B cell (primary cell): ENCODE measurements at regions not wholly inside any gene's neighbourhood (a gene's known extent, or its start where the extent isn't known, plus 50 kb on each side); places are given as distances from the start of the nearest gene placed in this dataset.

Source experiments
- EZH2 ChIP-seq: IDR thresholded peaks from 2 replicates; pipeline ENCODE4 v1.6.1; 2012; ENCODE audit warnings: borderline replicate concordance, low read depth, mild to moderate bottlenecking, moderate library complexity, low read length; ENCODE audit not compliant: insufficient read depth, poor library complexity, severe bottlenecking
- TF ChIP-seq, protein P1 (sequence below): fragments of 200-600 bp; IDR thresholded peaks from one replicate; pipeline ENCODE4 v1.8.0; 2022; ENCODE audit warnings: antibody characterized with exemption, mild to moderate bottlenecking

DNA sequence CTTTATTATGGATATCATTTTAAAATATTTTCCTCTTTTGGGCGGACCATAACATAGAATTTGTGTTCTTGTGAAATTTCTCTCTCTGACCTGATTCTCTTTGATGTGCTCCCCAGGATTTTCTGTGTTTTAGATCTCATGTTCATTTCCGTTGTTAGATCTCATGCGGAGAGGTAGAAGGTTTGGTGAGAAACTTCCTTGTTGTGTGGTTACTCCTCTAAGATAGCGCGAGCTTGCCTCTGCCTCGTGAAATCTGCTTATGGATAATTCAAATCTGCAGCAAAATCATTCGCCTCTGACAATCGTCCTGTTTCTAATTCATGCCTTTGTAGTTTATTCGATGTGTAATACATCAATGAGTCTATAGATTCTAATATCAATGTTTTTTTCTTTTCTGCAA lies 580.4 kb downstream of the USP25 start:
- TF ChIP-seq, protein P1, sequence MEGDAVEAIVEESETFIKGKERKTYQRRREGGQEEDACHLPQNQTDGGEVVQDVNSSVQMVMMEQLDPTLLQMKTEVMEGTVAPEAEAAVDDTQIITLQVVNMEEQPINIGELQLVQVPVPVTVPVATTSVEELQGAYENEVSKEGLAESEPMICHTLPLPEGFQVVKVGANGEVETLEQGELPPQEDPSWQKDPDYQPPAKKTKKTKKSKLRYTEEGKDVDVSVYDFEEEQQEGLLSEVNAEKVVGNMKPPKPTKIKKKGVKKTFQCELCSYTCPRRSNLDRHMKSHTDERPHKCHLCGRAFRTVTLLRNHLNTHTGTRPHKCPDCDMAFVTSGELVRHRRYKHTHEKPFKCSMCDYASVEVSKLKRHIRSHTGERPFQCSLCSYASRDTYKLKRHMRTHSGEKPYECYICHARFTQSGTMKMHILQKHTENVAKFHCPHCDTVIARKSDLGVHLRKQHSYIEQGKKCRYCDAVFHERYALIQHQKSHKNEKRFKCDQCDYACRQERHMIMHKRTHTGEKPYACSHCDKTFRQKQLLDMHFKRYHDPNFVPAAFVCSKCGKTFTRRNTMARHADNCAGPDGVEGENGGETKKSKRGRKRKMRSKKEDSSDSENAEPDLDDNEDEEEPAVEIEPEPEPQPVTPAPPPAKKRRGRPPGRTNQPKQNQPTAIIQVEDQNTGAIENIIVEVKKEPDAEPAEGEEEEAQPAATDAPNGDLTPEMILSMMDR, result no peak
- no peak for TF ChIP-seq EZH2
